Muscle of back (tissue), 3 donors: ENCODE measurements at regions not wholly inside any gene's neighbourhood (a gene's known extent, or its start where the extent isn't known, plus 50 kb on each side); places are given as distances from the start of the nearest gene placed in this dataset.
A peak's percentile ranks its signal among the peaks of the same experiment; 100 is the strongest.
"Not testable (repeated sequence)": the region's sequence is repeated elsewhere in the genome, so short reads cannot be mapped to it uniquely, and the experiment has no call there.

Experiments used
- DNase-seq, 3 donors: peaks; one replicate each; pipeline versions ENCODE4 v3.0.0 to v3.0.0-alpha.2; 2013

GRCh38 chr3:137116619-137117018 lies 158.8 kb downstream of the IL20RB start:
- no peak for DNase-seq

DNA sequence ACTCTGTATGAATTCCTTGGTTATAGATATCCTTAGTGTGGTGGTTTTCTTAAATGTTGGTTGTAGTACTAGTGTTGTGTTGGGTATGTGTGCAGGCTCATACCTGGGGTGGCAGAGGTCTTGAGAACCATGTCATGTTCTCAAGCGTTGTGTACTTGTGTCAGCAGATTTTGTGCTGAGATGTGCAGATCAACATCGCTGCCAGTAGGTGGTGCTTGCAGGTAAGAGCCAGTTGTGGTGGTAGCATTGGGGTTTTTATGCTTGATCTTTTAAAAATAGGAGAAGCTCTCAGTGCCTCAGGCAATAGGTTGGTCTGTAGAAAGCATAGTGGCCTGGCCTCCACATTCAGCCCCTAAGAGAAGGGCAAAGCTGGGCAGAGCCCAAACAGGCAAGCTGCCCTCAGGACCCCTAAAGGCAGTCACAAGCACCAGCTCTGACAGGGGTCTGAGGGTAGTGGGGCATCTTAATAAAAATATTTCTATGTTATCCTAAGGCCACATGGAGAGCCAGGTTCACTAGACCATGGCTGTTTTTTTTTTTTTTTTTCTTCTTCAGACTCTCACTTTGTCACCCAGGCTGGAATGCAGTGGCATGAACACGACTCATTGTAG lies 164.0 kb downstream of the IL20RB start:
- peak in 1 of 3 donors; percentile 28 for DNase-seq

DNA sequence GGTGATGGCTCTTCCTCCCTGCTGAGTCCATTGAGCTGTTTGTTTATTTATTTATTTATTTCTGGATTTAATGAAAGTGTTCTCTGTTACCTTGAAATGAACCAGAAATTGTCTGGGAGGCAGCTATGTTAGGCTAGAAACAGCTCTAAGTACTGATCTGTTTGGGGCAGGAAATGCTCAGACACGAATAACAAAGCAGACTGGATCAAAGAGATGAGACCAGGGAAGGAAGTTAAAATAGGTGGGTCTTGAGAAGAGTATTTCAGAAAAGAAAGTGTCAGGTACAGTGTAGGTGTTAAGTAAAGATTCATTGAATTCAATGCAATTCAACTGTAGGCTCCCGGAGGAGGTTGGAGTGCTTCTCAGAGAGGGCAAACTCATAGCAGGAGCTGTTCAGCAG lies 173.3 kb downstream of the IL20RB start:
- DNase-seq = no peak

GRCh38 chr3:137134431-137134830 lies 176.6 kb downstream of the IL20RB start:
- DNase-seq = no peak

DNA sequence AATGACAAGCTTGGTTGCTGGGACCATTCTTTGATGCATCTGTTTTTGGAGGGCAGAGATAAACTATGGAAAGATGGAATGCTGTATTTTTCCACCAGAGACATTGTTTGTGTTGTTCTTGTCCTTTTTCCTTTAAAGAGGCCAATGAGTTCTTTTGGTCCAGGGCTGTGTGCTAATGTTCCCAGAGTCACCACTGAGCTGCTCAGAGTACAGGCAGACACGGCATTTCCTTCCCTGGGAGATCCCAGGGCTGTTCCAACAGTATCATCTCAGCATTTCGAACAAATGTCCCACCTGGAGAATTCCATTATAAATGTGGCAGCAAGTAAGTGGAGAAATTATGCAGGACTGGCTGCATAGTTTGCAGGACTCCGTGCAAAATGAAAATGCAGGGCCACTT lies 190.6 kb downstream of the IL20RB start:
- DNase-seq = no peak

- DNase-seq = no peak
Observed at GRCh38 chr3:137148917-137149316, 191.1 kb downstream of the IL20RB start.

- no peak for DNase-seq
Observed at GRCh38 chr3:137150825-137151224, 193.0 kb downstream of the IL20RB start.

GRCh38 chr3:137153046-137153445 lies 195.3 kb downstream of the IL20RB start:
- not testable (repeated sequence) for DNase-seq

- DNase-seq = peak; percentile 20 to 60 (median 41)
Observed at GRCh38 chr3:137163241-137163871, 205.6 kb downstream of the IL20RB start.

DNA sequence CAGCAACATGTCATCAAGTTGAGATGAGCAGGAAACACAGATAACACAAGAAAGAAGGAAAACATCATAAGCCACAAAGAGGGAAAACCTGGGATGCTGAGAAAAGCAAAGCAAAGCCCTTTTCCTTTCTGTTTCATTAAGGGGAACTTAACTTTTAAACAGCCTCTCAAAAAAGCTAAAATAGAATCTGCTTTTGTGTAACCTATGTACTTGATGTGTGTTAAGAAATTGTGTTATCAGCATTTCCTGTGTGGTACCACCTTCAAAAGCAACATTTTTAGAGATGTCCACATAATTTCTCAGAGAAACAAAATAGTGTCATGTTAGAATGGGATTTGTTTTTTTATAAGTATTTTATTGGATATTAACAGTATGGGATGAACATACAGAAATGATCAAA lies 206.2 kb downstream of the IL20RB start:
- no peak for DNase-seq

- no peak for DNase-seq
Observed at GRCh38 chr3:137165117-137165806, 207.5 kb downstream of the IL20RB start.

DNA sequence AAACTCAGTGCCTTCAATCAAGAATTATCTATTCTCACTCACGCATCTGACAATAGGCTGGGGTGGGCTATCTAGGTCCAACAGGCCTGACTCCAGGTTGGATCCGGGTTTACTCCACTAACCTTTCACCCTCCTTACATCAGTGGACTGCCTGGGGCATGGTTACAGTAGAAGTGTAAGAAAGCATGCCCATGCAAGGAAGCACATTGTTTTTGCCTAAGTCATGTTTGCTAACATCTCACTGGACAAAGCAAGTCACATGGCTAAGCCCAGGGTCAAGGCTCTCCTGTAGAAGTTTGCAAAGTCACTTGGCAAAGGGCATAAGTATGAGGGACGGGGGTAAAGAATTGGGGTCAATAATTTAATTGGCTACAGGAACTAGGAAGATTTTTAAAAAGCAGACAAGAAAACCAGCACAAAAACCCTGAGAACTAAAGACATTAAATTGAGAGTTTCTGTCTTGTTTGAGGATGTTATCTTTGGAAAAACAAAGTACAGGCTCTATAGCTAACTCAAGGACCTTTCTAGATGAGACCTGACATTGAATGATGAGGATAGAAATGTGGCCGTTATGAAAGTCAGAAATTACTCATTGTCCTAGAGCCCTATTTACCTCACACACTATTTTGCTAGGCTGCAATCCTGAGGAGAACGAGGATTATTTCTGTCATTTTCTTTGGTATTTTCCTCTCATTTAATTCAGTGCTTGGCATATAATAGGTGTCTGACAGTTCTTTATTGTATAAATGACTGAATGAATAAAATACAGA lies 214.2 kb downstream of the IL20RB start:
- DNase-seq = no peak

DNA sequence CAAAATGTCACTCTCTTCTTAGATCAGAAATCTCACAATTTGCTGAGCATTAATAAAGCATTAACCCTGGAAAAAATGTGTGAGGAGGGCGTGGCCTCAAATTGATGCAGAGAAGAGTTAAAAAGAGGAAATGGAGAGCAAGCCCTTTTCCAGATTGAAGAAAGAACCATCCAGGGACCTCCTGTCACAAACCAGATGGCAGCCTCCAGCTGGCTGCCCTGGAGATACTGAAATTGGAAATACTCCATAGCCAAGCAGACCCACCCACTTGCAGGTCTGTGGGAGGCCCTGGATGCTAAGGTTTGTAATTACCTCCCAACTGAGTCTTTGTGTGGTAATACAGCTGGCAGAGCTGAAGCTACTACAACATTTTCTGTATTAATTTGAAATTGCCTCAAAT lies 214.9 kb downstream of the IL20RB start:
- DNase-seq = no peak

- no peak for DNase-seq
Observed at GRCh38 chr3:137174514-137174913, 216.7 kb downstream of the IL20RB start.

DNA sequence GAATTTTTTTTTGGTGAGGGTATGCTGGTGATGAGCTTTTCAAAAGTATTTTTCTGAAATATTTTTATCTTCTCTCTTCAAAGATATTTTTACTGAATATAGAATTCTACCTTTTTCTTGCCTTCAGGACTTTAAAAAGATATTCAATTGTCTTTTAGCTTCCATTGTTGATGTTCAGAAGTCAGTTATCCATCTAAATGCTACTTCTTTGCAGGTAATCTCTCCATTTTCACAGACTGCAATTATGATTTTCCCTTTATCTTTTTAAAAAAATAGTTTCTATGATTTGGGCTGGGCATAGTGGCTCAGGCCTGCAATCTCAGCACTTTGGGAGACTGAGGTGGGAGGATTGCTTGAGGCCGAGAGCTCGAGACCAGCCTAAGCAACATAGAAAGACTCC lies 222.4 kb downstream of the IL20RB start:
- no peak for DNase-seq

DNA sequence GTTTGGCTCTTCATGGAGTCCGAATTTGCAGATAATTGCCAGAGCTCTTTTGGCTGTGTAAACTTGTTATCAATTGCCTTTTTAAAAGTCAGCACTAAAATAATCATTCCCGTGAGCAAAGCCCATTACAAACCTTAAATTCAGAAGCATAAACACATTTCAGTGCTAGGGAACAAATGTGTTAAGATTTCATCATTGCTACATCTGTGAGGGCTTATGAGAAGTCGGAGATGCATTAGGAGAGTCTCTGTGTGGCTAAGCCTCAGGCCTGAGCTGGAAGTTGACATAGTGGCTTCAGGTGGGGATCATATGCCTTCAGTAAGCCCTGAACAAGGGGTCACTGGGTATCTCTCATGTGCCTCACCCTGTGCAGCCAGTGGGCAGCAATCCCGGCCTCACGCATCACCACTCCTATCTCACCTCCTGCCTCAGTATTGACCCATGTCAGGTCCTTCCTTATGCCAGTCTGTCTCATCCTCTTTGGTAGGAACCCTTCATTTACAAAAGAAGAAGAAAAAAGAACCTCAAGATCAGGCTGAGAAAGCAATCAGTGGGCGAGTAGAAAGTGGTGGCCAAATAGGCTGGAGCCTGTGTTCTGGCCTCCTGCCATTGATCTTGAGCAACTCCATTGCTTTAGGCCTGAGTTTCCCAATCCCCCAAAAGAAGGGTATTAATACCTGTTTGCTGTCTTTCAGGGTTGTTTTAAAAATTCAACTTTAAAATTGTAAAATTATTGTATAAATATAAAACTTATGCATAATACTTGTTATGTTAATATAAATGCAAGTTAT lies 233.5 kb downstream of the IL20RB start:
- no peak for DNase-seq

DNA sequence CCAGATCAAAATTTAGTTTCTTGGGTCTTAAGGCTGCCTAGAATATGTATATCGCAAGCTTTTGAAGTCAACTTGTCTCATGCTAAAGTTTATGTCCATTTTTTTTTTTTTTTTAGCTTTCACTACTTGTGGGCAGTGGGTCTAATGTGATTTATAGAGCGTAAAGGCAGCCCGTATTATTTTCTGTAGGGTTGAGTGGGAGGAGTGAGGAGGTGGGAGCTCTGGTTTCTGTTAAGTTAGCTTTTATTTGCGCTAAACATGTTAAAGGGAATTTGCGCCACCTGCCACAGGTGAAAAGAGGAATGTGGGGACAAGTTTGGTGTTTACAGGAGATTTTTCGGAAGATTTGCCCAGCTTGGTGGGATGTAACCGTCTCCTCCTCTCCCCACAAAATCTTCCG lies 234.2 kb downstream of the IL20RB start:
- no peak for DNase-seq

GRCh38 chr3:137194301-137194700 lies 236.5 kb downstream of the IL20RB start:
- no peak for DNase-seq

DNA sequence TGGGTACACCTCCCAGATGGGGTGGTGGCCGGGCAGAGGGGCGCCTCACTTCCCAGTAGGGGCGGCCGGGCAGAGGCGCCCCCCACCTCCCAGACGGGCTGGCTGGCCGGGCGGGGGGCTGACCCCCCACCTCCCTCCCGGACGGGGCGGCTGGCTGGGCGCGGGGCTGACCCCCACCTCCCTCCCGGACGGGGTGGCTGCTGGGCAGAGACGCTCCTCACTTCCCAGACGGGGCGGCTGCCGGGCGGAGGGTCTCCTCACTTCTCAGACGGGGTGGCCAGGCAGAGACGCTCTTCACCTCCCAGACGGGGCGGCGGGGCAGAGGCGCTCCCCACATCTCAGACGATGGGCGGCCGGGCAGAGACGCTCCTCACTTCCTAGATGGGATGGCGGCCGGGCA lies 240.6 kb downstream of the IL20RB start:
- not testable (repeated sequence) for DNase-seq

GRCh38 chr3:137199678-137200077 lies 241.9 kb downstream of the IL20RB start:
- DNase-seq = no peak

- no peak for DNase-seq
Observed at GRCh38 chr3:137201066-137201465, 243.3 kb downstream of the IL20RB start.

GRCh38 chr3:137202941-137203340 lies 245.2 kb downstream of the IL20RB start:
- no peak for DNase-seq
